ENCODE measurements at regions not wholly inside any gene's neighbourhood (a gene's known extent, or its start where the extent isn't known, plus 50 kb on each side); places are given as distances from the start of the nearest gene placed in this dataset.

DNA sequence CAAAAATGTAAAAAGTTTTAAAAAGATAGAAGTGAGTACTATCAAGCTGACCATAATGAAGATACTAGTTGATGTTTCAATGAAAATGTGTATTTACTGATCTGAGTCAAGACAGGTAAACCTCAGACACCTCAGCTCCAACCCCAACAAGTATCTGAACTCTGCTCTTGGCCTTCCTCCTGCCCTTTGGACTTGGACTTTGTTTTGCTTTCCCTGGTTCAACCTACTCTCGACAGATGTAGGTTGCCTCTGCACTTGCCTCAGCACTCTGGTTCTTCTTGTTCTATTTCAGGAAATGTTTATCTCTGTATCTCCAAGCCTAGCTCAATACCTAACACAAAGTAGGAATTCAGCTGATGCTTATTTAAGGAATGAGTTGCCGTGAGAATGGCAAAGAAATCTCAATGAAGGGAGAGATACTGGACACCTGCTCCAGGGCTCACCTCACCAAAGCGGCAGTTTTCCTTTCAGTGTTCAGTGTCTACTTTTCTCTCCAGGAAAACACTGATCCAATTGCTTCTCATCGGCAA, 248.8 kb upstream of the CTAGE1 start:
- TF ChIP-seq CTCF (IDR thresholded peaks at IDR 0.05; ENCODE audit: extremely low read depth, missing control alignments), result no peak
- DNase-seq (ENCODE audit: low spot score), result no peak

DNA sequence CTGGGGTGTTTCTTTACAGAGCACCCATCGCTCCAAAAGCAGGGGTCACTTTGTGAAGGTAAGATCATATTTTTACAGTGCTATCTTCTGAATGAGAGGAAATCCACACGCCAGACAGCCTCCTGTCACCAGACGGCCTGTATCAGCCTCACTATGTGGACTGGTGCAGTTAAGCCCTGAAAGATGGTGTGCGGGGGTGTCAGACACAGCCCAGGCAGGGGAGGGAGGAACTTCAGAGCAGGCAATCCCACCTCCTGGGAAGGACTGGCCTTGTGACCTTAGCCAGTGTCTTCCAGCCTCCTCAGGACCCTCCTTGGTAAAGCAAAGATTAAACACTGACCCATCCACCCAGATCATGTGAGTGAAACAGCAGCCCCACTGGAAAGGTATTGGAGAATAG, 249.4 kb upstream of the CTAGE1 start:
- TF ChIP-seq CTCF (IDR thresholded peaks at IDR 0.05; ENCODE audit: extremely low read depth, missing control alignments), result no peak
- DNase-seq (ENCODE audit: low spot score), result no peak

DNA sequence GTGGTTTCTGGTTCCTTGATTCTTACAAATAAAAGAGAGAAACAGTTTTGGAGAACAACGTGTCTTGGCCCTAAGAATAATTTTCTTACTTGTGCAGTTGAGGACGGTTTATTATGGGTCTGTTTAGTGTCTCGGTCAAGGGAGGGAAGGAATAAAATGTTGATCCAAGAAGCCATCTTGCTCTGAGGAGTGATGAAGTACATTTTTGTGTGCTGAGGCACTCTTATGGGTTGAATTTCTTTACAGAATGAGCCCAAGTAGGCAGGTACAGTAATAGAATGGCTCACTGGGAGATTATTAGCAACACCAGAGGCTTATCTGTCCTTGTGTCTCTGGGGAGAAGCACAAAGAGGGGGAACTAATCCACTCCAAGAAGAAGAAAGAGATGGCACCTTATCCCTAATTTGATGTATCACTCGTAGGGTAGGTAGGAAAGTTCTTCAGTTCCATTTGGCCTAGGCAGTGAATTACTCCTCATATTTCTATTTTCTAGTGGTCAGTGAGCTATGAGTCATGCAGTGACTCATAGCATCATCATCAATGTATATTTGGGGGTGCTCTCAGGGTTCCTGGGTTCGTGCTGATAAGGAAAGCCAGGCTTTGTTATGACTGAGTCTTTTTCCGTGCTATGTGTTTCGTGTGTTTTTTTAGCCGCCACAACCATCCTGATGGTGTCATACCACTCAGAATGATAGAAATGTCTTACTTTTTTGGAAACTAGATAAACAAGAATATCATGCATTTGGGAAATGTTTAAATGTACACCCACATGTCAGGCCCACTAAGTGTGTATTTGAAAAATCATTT, 250.1 kb upstream of the CTAGE1 start:
- no peak for TF ChIP-seq CTCF (IDR thresholded peaks at IDR 0.05; ENCODE audit: extremely low read depth, missing control alignments)
- peak; percentile 11 for DNase-seq (ENCODE audit: low spot score)

DNA sequence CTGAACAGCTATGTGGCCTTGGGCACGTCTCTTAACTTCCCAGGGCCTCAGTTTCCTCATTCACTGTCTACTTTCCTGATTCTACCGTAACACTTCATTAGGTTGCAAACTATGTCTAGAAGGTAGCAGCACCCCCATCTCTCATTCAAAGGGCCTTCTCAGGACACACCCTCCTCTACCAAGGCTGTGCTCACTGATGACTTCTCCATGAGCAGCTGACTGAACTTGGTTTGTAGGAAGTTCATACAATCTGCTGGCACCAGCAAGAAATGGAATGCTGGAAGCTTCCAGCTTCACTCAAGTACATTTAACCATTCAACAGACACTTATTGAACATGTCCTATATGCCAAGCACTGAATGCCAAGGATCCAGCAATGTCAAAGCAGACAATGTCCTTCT, 250.8 kb upstream of the CTAGE1 start:
- TF ChIP-seq CTCF (IDR thresholded peaks at IDR 0.05; ENCODE audit: extremely low read depth, missing control alignments), result no peak
- no peak for DNase-seq (ENCODE audit: low spot score)

DNA sequence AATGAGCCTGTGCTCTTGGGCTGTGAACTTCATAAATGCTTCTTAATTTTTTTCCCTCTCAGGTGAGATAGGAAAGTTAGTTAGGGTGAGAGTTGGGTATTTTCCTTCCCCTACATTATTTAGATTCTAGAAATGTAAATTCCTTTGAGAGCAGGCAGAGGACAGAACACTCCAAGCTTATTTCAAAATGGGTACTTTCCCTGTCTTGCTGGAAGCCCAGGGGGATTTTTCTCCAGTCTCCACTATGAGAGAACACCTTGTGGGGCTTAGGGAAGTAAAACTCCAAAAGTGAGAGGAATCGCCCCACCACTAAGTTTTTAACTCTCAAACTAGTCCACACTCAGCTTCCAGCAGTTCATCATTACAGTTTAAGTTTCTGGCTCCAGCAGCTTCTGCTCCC, 253.2 kb upstream of the CTAGE1 start:
- no peak for TF ChIP-seq CTCF (IDR thresholded peaks at IDR 0.05; ENCODE audit: extremely low read depth, missing control alignments)
- DNase-seq (ENCODE audit: low spot score), result peak; percentile 11

DNA sequence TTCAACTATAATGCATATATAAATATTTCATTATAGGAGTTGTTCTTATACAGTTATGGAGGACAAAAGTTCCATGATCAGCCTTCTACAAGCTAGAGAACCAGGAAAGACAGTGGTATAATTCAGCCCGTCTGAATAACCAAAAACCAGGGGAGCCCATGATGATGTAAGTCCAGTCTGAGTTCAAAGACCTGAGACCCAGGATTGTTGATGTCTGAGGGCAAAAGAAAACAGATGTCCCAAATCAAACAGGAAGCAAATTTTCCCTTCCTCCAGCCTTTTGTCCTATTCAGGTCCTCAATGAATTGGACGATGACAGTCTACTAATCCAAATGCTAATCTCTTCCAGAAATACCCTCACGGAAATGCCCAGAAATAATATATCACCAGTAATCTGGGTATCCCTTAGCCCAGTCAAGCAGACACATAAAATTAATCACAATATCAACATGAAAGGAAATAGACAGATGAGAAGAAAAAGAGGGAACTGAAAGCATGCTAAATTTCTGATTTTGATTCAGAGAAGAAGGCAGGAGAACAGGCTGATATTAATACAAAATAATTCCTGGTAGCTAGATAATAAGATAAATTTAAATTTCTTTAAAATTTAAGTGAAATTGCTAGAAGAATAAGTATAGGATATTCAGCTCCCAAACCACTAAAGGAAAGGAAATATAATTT, 255.6 kb upstream of the CTAGE1 start:
- no peak for TF ChIP-seq CTCF (IDR thresholded peaks at IDR 0.05; ENCODE audit: extremely low read depth, missing control alignments)
- no peak for DNase-seq (ENCODE audit: low spot score)

GRCh38 chr18:22674272-22674671, 256.6 kb upstream of the CTAGE1 start:
- no peak for TF ChIP-seq CTCF (IDR thresholded peaks at IDR 0.05; ENCODE audit: extremely low read depth, missing control alignments)
- DNase-seq (ENCODE audit: low spot score), result no peak

Data from GM20000 (cell line).